GM06990 (cell line): ENCODE measurements at regions not wholly inside any gene's neighbourhood (a gene's known extent, or its start where the extent isn't known, plus 50 kb on each side); places are given as distances from the start of the nearest gene placed in this dataset.

Experiments used
- DNase-seq: peaks from one replicate; pipeline ENCODE4 v3.0.0-alpha.2; 2011; ENCODE audit not compliant: insufficient read length; ENCODE audit errors: extremely low read depth
- H3K27me3 ChIP-seq: replicated peaks from 2 replicates; pipeline ENCODE4 v1.6.0; 2011; ENCODE audit warnings: low read length; ENCODE audit not compliant: control insufficient read depth, insufficient read depth
- H3K36me3 ChIP-seq: 2 replicates; pipeline ENCODE4 v1.5.1; 2011; ENCODE audit warnings: low read length; ENCODE audit not compliant: control insufficient read depth, insufficient read depth
- H3K4me3 ChIP-seq: replicated peaks from 2 replicates; pipeline ENCODE4 v1.5.1; 2011; ENCODE audit warnings: low read depth, mild to moderate bottlenecking, control low read depth, low read length
- CTCF ChIP-seq: IDR thresholded peaks from 2 replicates; pipeline ENCODE4 v1.5.1; 2011; ENCODE audit warnings: low read length, control low read depth, mild to moderate bottlenecking, inconsistent platforms; ENCODE audit not compliant: insufficient read depth, poor library complexity, severe bottlenecking

DNA sequence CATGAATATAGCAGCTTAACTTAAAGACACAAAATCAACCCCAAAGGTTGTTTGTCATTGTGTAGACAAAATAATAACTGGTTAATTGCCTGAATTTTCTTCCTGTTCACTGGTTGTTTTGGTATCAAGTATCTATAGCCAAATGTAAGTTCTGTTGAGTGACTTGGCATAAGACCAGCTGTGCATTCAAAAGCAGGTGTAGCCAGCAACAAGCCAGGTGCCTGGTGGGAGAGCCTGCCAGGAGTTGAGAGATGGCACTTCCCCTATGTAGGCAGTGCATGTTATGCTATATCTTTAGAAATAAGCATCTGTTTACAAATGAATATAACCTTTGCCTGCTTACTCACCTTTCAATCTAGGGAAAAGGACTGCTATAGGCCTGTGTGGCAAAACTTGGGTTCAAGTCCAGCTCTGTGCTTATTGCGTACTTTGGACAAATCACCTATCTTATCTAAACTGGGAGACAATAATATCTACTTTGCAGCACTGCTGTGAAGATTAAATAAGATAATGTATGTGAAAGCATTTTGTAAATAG lies 84.9 kb upstream of the TBL1XR1 start:
- Histone ChIP-seq H3K27me3 (no peaks in the 10 kb centered on the region), H3K4me3 (no peak overlapping the region), H3K36me3 (no peaks in the 10 kb centered on the region)
- no peak for DNase-seq
- no peak for TF ChIP-seq CTCF

DNA sequence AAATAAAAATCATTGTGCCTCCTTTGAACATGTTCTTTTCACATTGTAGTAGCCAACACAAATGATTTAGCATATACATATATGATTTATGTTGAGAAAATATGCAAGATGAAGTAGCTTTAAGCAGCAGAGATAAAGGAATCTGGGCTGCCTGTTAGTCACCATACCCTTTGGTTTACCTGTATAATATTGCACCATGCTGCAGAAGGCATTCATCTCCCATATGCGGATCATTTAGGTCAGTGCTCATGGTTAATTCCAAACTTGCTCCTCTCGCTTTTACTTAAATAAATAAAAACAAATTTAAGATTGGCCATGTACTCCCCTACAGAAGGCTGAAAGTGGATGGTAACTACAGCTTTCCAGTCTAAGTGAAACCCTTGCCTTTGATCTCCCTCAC lies 86.7 kb upstream of the TBL1XR1 start:
- no peak for DNase-seq
- H3K27me3 ChIP-seq, result no peaks in the 10 kb centered on the region
- TF ChIP-seq CTCF, result no peak
- no peak overlapping the region for H3K4me3 ChIP-seq
- H3K36me3 ChIP-seq, result no peaks in the 10 kb centered on the region

DNA sequence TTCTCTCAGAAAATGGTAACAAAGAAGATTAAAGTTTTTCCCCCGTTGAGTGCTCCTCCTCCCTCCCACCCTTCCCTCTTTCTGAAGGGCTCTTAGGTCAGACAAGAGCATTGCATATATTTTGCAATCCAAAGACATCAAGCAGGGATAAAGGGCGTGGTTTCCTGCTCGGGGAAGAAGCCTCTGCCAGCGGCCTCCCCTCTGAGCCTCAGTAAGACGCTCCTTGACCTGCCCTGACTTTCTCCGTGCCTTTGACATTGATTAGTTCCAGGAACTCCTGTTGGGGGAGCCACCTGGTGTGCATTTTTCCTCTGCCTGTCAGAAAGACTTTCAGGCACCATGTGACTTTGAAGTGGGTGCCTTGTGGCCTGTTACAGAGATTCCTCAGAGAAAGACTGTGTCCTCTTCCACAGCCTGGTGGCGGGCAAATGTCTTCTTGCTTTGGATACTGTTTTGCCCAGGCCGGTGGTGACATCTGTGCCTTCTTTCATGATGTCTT lies 87.2 kb upstream of the TBL1XR1 start:
- DNase-seq, result no peak
- TF ChIP-seq CTCF, result no peak

GRCh38 chr3:177286034-177286433 lies 88.8 kb upstream of the TBL1XR1 start:
- H3K4me3 ChIP-seq, result no peak overlapping the region
- no peak for DNase-seq
- TF ChIP-seq CTCF, result no peak

More for the DNA sequence above, 87.2 kb upstream of the TBL1XR1 start:
- Histone ChIP-seq H3K27me3 (no peaks in the 10 kb centered on the region), H3K4me3 (no peak overlapping the region), H3K36me3 (no peaks in the 10 kb centered on the region)

GRCh38 chr3:177287231-177287630 lies 89.9 kb upstream of the TBL1XR1 start:
- TF ChIP-seq CTCF, result no peak
- H3K4me3 ChIP-seq, result no peak overlapping the region

More at GRCh38 chr3:177286034-177286433, 88.8 kb upstream of the TBL1XR1 start:
- H3K36me3 ChIP-seq, result no peaks in the 10 kb centered on the region
- H3K27me3 ChIP-seq, result no peaks in the 10 kb centered on the region

DNA sequence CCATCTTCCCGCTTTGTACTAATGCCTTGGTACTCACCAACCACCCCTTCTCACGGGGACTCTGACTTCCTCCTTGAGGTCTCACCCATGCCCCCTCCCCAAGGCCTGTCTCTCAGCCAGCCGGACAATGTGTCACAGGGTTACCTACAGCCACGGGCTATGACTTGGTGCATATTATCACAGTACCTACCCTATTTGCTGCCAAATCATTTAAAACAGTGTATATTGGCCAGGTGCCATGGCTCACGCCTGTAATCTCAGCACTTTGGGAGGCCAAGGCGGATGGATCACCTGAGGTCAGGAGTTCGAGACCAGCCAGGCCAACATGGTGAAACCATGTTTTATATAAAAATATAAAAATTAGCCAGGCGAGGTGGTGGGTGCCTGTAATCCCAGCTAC lies 93.4 kb upstream of the TBL1XR1 start:
- DNase-seq, result no peak
- Histone ChIP-seq H3K36me3 (no peaks in the 10 kb centered on the region), H3K27me3 (no peaks in the 10 kb centered on the region), H3K4me3 (no peak overlapping the region)
- TF ChIP-seq CTCF, result no peak

More at GRCh38 chr3:177287231-177287630, 89.9 kb upstream of the TBL1XR1 start:
- no peaks in the 10 kb centered on the region for H3K27me3 ChIP-seq
- DNase-seq, result no peak
- H3K36me3 ChIP-seq, result no peaks in the 10 kb centered on the region
